ENCODE measurements at regions not wholly inside any gene's neighbourhood (a gene's known extent, or its start where the extent isn't known, plus 50 kb on each side); places are given as distances from the start of the nearest gene placed in this dataset.
A peak's percentile ranks its signal among the peaks of the same experiment; 100 is the strongest.

GRCh38 chr16:86211265-86211664, 299.1 kb upstream of the FOXF1 start:
- Histone ChIP-seq H2AFZ (ENCODE audit: low read depth, low read length, poor library complexity, severe bottlenecking) (no peak overlapping the region), H3K4me2 (ENCODE audit: low read length) (peak overlapping the region; percentile 44), H3K9ac (ENCODE audit: low read length) (no peak overlapping the region), H3K36me3 (ENCODE audit: control insufficient read depth in 1 of 2, insufficient read depth in 2 of 2, low read length in 2 of 2) (no peaks in the 10 kb centered on the region), H3K9me3 (ENCODE audit: control insufficient read depth in 1 of 2, insufficient read depth in 1 of 2, low read depth in 1 of 2, low read length in 2 of 2) (no peaks in the 10 kb centered on the region), H4K20me1 (ENCODE audit: insufficient read depth) (no peaks in the 10 kb centered on the region), H3K27me3 (ENCODE audit: insufficient read depth, low read length) (no peaks in the 10 kb centered on the region), H3K4me1 (ENCODE audit: control insufficient read depth in 1 of 2, insufficient read depth in 2 of 2, low read length in 2 of 2) (peaks cover 4 to 11% of the 10 kb centered on the region in 2 experiments; a peak in 3 of 4 replicates), H3K9me2 (ENCODE audit: insufficient read depth) (no peaks in the 10 kb centered on the region), H3K27ac (ENCODE audit: low read depth, low read length) (no peak overlapping the region; the same call in 1 of the 2 replicates), H3K79me2 (ENCODE audit: insufficient read depth, low read length) (no peaks in the 10 kb centered on the region), H3K4me3 (replicated peaks in 1 of 2; ENCODE audit: low read depth in 1 of 2, low read length in 2 of 2) (peak overlapping the region; percentile 7 to 14; a peak in 2 of 4 replicates)
- intact Hi-C loops (cut with micrococcal nuclease): no loop called here
- ChIA-PET CTCF (no interaction called here), POLR2A (no interaction called here), RAD21 (ENCODE audit: low non-redundant PET in 1 of 2, low total read pairs in 2 of 2, uncharacterized antibody in 2 of 2, unreplicated experiment in 2 of 2) (interaction anchor here in 1 of 2 experiments (1.1 kb wide), 1 partner anchor 41 kb away, joined by 3 read pairs; no protein-coding TSS in a partner anchor)
- TF ChIP-seq POLR2AphosphoS5 (IDR thresholded peaks at IDR 0.05; ENCODE audit: low read depth, low read length): no peak
- no peak for TF ChIP-seq SRF (IDR thresholded peaks at IDR 0.05; ENCODE audit: low read depth)
- no peak for TF ChIP-seq CBX3 (IDR thresholded peaks at IDR 0.05; ENCODE audit: low read depth)
- TF ChIP-seq ZBTB33 (IDR thresholded peaks at IDR 0.05; ENCODE audit: extremely low read depth, insufficient replicate concordance, low read length): no peak
- no peak for TF ChIP-seq RAD21 (IDR thresholded peaks at IDR 0.05; ENCODE audit: low read depth)
- TF ChIP-seq JUND (IDR thresholded peaks at IDR 0.05): no peak
- TF ChIP-seq CEBPB (IDR thresholded peaks at IDR 0.05; ENCODE audit: low read depth): no peak
- no peak for TF ChIP-seq CTCF (IDR thresholded peaks at IDR 0.05 in 2 of 3, conservative IDR thresholded peaks at IDR 0.05 in 1 of 3; ENCODE audit: borderline replicate concordance in 1 of 3, insufficient read depth in 1 of 3, low read depth in 2 of 3, low read length in 2 of 3)
- no peak for TF ChIP-seq EZH2 (IDR thresholded peaks at IDR 0.05)
- no peak for TF ChIP-seq FOSL1 (IDR thresholded peaks at IDR 0.05; ENCODE audit: low read depth)
- no peak for TF ChIP-seq ZNF274 (IDR thresholded peaks at IDR 0.05; ENCODE audit: low read depth, low read length)
- TF ChIP-seq MAX (IDR thresholded peaks at IDR 0.05): no peak
- no peak for TF ChIP-seq POLR2A (IDR thresholded peaks at IDR 0.05; ENCODE audit: borderline replicate concordance, extremely low read depth, insufficient read depth, insufficient read length)
- TF ChIP-seq ATF3 (IDR thresholded peaks at IDR 0.05): no peak
- TF ChIP-seq ELF1 (IDR thresholded peaks at IDR 0.05; ENCODE audit: borderline replicate concordance, low read depth): no peak
- TF ChIP-seq SIN3A (IDR thresholded peaks at IDR 0.05; ENCODE audit: low read depth): no peak
- TF ChIP-seq SP1 (IDR thresholded peaks at IDR 0.05; ENCODE audit: low read depth): no peak
- BruUV-seq (replicated peaks): TSS peak; percentile 99
- DNase-seq (ENCODE audit: low read depth, low spot score) (no peak), ATAC-seq (no peak)
